HG02759 (cell line): ENCODE measurements at regions not wholly inside any gene's neighbourhood (a gene's known extent, or its start where the extent isn't known, plus 50 kb on each side); places are given as distances from the start of the nearest gene placed in this dataset.

ENCODE experiments used
- ATAC-seq: cut with Tn5 transposase; IDR thresholded peaks from one replicate; pipeline ENCODE4 v1.9.1; 2021; ENCODE audit warnings: mild to moderate bottlenecking, moderate library complexity; ENCODE audit not compliant: unreplicated experiment

DNA sequence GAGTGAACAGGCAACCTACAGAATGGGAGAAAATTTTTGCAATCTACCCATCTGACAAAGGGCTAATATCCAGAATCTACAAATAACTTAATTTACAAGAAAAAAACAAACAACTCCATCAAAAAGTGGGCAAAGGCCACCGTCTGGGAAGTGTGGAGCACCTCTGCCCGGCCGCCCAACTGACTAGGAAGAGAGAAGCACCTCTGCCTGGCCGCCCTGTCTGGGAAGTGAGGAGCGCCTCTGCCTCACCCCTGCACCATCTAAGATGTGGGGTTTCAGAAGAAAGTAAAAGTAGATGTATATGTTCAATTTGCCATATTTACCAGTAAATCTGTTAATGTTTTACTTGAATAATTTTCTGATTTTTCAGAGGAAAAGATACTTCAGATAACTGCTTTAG lies 108.1 kb upstream of the TMEM161B start:
- no peak for ATAC-seq

GRCh38 chr5:88374391-88374790 lies 105.7 kb upstream of the TMEM161B start:
- ATAC-seq = no peak

- ATAC-seq = no peak
These were observed 102.2 kb upstream of the TMEM161B start for GRCh38 chr5:88370824-88371223.

GRCh38 chr5:88368201-88368600 lies 99.6 kb upstream of the TMEM161B start:
- ATAC-seq = no peak

DNA sequence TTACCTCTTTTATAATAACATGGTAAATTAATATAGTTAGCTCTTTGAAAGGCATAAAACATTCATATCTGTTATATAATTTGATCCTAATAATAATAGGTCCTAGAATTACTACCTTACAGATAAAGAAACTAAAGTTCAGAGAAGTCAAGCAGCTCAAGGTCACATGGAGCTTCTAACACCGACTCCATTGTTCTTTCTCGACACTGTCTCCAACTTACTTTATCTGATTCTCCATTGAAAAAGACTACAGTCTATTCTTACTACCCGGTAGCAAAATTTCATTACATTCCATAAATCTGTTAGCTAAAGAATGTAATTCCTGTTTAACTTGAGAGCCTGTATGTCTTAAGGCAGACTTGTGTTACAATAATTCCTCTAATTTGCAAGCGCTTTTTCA lies 96.3 kb upstream of the TMEM161B start:
- ATAC-seq = no peak

DNA sequence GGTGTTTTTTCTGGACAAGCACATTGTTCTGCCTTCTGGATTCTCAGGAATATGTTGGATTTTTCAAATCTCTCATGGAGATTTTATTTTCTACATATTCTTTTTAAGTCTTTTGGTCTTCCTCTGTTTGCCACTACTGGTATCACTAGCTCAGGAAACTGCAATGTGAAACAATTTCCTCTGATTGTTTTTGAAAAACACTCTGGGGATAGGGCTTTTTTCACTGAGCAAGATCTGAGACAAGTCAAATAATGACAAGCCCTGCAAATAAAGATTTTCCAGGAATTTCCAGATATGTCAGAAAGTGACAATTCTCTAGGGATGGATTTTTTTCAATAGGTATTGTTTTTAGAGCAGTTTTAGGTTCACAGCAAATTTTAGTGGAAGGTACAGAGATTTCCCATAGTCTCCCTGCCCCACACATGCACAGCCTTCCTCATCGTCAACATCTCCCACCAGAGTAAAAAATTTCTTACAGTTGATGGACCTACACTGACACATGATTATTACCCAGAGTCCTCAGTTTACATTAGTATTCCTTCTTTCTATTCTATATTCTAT lies 86.9 kb upstream of the TMEM161B start:
- ATAC-seq = no peak

DNA sequence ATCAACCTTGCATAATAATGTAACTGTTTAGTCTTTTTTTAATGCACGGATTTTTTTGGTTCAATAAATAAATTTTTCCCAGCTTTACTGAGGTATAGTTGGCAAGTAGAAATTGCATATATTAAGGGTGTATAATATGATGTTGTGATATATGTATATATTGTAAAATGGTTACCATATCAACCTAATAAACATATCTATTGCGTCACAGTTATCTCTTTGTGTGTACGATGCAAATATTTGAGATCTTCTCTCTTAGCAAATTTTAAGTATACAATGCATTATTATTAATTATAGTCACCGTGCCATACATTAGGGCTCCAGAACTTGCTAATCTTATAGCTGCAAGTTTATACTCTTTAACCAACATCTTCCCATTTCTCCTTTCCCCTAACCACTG lies 57.2 kb upstream of the TMEM161B start:
- no peak for ATAC-seq

DNA sequence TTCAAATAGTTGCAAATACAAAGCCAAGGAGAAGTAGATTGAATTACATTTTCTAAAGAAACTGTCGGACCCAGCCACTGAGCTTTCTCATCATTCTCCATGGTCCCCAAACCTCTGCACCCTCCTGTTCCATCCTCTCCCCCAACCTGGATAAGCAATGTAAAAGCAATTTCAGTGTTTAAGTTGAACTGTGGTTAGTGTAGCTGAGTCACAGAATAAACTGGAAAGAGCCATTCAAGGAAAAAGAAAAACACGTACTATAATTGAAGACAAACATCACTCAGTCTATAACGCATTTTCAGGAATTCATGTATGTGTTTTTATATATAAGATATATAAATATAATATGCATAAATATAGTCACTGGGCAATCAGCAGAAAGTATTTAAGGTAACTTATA lies 54.1 kb upstream of the TMEM161B start:
- ATAC-seq = no peak
